ENCODE measurements at regions not wholly inside any gene's neighbourhood (a gene's known extent, or its start where the extent isn't known, plus 50 kb on each side); places are given as distances from the start of the nearest gene placed in this dataset.
"Not testable (repeated sequence)": the region's sequence is repeated elsewhere in the genome, so short reads cannot be mapped to it uniquely, and the experiment has no call there.

DNA sequence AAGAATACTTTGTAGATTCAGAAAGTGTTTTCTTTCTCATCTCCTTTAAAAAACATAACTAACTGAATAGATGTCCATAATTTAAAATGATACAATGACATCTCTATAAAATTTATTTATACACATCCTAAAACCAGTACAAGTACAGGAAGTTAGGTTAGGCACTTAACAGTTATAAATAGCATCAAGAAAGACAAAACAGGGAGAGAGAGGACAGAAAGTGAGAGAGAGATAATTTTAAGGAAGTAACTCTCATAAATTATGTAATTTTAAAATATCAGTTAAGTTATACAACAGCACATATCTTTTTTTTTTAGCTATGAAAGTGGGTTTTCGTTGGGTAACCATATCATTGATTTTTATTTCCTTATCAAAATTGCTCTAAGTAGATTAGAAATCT, 1068.6 kb downstream of the TAF11L14 start:
- DNase-seq (ENCODE audit: low read depth, low spot score): no peak

DNA sequence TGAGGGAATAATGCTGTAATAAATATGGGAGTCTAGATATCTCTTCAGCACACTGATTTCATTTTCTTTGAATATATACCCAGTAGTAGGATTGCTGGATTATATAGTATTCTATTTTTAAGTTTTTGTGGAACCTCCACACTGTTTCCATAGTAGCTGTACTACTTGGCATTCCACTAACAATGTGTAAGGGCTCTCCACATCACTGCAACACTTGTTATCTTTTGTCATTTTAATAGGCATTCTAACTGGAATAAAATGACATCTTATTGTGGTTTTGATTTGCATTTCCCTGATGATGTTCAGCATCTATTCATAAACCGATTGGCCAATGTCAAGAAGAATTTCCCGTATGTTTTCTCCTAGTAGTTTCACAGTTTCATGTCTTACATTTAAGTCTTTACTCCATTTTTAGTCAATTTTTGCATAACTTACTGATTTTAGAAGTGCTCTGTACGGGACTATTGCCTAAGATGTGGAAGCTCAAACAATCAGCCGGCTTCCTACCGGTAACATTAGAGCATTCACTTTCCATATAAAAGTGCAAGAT, 1078.8 kb downstream of the TAF11L14 start:
- DNase-seq (ENCODE audit: low read depth, low spot score): no peak

DNA sequence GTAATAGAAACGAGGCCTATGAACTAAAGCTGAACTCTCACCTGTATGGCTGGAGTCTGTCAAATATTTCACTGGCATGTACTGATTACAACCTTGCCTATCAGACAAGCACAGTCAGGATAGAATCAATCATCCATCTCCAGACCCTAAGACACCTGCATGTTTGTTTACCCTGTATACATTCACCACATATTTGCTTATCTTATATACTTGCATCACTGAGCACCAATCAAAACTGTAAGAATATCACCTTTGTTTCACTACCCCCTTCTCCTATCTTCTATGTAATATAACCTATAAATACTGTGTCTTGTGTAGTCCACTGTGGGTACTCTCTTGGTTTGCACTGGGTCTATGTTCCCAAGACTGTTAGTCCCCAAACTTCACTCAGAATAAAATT, 1085.7 kb downstream of the TAF11L14 start:
- no peak for DNase-seq (ENCODE audit: low read depth, low spot score)

DNA sequence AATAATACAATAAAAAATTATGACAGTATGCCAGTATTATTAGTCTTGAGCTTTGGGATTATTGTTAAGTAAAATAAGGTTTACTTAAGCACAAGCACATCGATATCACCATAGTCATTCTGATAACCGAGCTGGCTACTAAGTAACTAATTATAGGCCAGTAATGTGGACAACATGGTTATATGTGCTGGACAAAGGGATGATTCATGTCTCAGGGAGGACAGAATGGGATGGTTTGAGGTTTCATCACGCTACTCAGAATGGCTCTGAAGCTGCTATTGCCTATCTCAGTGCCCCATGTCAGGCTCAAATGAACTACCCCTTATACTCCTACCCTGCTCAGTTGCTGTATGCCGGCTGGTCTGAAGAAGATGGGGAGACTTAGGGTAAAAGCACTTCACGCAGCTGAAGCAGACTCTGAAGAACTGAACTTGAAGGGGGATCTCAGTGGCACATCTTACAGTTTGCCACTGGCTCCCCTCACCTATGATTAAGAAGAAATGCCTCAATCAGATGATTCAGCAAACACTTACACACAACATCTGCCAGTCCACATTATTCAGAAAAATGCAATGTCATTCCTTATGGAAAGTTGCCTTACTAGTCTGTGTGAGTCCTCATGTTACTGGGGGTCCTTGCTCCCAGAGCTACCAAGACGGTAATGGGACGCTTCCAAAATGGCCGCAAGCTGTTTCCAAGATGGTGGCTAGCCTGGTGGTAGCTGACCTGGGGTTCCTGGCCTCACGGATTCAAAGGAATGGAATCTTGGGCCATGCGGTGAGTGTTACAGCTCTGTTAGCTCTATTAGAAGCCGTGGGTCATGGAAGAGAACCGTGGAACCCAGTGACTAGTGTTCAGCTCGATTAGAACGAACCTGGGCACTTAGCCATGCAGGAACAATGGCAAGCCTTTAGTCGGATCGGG, 1098.6 kb downstream of the TAF11L14 start:
- DNase-seq (ENCODE audit: low read depth, low spot score): no peak

DNA sequence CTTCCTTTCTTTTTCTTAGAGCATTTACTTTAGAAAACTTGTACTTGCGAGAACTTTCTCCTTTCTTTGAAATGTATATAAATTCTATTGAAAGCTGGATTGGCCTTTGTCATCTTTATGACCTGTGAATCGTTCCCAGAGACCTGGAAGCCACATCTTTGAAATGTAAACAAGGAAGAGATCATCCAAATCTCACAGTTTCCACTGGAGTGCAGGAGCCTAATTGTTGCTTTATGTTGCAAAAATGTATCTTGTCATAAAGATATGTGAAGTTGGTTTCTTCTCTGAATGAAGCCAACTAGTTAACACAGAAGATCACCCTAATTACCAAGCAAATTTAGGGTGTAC, 1101.8 kb downstream of the TAF11L14 start:
- no peak for DNase-seq (ENCODE audit: low read depth, low spot score)

DNA sequence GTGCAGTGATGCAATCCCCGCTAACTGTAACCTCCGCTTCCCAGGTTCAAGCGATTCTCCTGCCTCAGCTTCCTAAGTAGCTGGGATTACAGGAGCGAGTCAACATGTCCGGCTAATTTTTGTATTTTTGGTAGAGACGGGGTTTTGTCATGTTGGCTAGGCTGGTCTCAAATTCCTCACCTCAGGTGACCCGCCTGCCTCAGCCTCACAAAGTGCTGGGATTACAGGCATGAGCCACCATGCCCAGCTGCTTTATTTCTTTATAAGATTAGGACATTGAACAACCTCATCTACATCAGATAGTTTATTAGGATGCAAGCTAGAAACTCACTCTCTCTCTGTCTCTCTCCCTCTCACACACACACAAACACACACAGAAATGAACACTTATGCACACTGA, 1102.5 kb downstream of the TAF11L14 start:
- not testable (repeated sequence) for DNase-seq (ENCODE audit: low read depth, low spot score)

DNA sequence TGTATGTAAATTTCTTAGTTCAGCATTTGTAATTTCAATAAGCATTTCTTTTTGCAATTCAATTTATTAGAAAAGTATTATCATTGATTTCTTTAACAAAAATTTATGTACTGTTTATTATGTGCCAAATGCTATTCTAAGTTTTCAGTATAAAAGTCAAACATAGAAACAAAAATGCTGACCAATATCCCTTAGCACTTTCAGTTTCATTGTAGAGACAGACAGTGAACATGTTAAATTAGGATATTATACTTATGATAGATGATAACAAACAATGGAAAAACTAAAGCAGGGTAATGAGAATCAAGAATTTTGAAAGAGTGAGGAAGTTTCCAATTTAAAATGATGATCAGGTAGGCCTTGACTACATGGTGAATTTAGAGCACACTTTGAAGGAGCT, 1106.0 kb downstream of the TAF11L14 start:
- DNase-seq (ENCODE audit: low read depth, low spot score): no peak

DNA sequence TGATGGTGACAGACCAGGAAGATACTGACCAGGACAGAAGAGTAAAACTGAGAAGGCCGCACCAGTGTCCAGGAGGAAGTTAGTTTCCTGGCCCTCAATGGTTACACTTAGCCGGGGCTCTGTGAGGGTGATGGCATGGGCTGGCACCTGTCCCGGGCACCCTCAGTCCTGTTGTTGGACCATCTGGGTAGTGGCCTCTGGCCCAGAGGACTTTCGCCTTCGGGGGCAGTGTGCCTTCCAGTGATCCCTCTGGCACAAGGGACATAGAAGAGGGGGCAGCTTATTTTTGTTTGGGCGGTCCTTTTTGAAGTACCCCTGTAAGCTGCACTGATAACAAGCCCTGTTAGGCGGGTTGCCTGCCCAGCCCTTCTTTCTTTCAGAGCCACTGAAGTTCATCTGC, 1108.6 kb downstream of the TAF11L14 start:
- DNase-seq (ENCODE audit: low read depth, low spot score): no peak

DNA sequence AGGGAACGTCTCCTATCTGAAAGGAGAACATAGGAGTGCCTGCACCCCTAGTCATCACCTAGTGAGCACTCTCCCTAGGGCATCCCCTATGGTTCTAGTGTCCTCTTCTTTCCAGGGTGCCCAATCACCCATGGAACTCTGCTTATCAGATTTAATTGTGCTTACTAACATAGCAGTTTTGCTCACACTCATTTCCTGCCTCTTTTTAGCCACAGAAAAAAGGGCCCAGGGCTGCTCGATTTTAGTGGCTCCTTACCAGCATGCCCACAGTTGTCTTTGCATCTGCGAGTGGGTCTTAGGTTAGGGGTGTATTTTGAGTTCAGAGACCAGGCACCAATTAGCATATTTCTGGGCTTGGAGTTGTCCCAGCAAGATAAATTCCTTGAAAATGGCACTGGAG, 1110.2 kb downstream of the TAF11L14 start:
- no peak for DNase-seq (ENCODE audit: low read depth, low spot score)

DNA sequence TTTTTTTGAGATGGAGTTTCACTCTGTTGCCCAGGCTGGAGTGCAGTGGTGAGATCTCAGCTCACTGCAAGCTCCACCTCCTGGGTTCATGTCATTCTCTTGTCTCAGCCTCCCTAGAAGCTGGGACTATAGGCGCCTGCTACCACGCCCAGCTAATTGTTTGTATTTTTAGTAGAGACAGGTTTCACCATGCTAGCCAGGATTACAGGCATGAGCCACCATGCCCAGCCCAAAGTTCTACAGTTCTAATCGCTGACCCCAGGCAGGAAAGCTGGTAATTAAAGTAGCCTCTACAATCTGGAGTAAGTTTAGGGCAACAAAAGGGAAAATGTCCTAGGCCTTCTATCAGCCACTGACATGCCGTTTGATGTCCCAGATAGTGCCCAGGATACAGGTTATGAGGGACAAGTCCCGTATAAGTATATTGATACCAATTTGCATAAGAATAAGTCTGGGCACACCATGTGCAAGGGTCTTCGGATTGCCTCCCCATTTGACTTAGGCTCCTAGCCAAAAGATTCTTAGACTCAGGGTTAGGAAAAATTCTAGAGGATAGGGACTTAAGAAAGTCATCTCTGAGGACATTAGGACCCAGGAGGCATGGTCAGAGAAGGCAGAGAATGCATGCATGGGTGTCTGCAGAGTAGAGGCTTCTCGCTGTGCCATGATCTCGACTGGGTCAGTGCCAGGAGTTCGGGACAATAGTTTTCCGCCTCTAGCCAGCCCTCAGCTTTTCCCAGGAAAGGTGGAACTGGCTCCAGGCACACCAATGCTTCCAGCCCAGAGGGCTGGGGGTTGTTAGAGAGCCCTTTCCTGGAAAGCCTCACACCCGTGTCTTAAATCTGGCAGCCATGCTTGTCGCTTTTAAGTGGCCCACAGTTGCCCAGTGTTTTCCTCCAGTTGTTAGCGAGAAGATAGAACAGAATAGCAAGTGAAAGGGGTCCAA, 1111.1 kb downstream of the TAF11L14 start:
- DNase-seq (ENCODE audit: low read depth, low spot score): no peak

DNA sequence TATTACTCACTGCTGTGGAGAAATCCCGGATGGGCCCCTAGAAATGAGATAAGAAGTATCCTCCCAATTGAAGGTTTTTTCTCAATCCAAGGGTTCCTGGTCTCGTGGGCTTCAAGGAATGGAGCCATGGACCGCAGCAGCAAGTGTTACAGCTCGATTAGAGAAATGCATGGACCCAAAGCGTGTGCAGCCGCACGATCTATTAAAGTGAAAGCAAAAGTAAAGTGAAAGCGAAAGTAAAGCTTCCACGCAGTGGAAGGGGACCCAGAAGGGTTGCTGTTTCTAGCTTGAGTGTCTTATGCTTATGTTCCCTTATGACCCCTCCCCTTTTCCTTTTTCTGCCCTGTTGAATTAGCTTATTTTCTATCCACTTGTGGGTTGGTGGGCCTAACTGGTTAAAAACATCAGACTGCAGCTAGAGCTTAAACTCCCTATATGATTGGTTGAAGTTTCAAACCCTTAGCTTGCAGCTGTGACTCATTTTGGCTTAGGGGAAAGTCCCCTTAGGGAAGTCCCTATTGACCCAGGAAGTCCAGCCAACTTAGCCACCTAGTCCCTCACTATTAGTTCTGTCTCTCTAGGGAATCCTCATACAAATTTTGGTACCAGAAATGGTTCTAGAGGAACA, 1111.8 kb downstream of the TAF11L14 start:
- DNase-seq (ENCODE audit: low read depth, low spot score): peak; percentile 5

DNA sequence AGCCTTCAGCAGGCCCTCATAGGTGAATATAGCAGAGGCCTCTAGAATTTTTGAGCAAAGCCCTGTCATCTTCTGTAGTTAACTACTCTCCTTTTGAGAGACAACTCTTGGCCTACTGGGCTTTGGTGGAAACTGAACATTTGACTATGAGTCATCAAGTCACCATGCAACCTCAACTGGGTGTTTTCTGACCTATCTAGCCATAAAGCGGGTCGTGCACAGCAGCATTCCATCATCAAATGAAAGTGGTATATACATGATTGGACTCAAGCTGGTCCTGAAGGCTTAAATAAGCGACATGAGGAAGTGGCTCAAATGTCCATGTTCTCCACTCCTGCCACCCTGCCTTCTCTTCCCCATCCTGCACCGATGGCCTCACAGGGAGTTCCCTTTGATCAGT, 1115.5 kb downstream of the TAF11L14 start:
- no peak for DNase-seq (ENCODE audit: low read depth, low spot score)

DNA sequence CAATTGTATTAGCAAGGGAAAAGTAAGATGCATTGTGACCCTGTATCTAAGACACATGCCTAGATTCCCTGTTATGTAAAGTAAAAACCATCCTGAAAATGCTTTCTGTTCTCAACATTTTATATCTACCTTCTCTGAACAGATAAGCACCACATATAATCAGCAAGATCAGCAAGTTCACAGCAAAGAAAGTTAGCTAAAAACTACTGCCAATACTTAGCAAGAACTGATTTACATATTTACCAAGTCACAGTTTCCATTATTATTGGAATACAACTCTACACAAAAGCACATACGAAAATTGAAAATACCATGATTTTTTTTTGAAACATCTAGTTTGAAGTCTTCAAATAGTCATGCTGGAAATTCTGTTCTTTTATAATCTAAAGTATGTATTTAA, 1118.1 kb downstream of the TAF11L14 start:
- DNase-seq (ENCODE audit: low read depth, low spot score): no peak

DNA sequence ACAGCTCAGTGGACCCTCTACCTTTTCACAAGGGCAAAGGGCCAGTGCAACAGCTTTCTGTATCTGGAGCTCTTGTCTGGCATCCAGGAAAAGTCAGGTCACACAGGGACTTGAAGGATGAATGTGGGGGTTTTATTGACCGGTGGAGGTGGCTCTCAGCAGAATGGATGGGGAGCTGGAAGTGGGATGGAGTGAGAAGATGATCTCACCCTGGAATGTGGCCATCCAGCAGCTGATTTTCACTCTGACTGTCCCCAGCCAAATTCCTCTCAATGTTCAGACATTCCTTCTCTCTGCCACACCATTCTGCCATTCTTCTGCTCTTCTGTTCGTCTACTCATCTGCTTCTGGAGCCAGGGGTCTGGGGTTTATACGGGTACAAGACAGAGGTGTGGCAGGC, 1119.9 kb downstream of the TAF11L14 start:
- no peak for DNase-seq (ENCODE audit: low read depth, low spot score)

DNA sequence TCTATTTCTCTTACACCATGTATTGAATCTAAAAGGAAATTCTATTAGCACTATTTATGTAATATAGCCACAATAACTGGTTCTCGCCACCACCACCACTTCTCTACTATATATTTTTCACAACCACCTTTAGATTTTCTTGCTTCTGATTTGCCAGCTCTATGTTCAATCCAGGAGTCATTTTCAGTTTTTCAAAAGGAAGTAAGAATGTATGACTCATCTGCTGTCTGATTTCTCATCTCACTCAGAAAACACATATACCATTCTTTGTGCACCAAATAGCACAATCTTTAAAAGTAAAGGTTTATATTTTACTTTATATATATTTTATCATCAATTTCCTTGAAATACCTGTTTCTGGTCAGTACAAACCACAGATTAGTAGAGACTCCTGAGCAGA, 1127.5 kb downstream of the TAF11L14 start:
- no peak for DNase-seq (ENCODE audit: low read depth, low spot score)

DNA sequence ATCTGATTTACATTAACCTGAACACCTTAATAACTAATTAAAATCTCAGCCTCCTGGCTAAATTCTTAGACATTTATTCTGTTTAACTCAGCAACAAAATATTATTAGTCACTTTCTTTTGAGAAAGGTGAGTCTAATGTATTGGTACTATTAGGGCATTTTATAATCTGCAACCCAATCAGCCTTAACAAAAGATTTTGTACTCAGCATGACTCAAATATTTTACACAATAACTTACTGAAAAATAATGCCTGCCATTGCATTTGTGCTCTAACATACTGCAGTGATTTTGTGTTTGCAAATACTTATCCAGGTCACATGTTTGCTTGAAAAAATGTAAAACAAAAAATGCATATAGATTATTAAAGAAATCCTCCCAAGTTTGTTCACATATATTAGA, 1129.9 kb downstream of the TAF11L14 start:
- DNase-seq (ENCODE audit: low read depth, low spot score): no peak

DNA sequence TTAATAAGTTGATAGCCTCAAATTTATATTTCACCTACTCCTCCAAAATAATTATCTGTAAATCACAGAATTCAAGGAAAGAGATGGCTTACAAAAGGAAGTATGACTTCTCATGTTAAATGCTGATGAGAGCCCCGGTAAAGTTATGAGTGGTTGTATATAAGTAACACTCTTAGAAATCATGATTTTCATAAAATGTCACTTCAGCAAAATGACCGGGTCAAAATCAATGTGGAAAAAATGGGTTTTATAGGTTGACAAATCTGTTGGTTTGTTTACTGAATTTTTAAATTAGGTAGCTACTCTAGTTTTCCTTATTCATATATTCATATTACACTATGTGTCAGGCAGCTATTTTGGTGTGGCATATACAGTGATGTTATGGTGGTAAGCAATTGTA, 1131.0 kb downstream of the TAF11L14 start:
- DNase-seq (ENCODE audit: low read depth, low spot score): no peak

DNA sequence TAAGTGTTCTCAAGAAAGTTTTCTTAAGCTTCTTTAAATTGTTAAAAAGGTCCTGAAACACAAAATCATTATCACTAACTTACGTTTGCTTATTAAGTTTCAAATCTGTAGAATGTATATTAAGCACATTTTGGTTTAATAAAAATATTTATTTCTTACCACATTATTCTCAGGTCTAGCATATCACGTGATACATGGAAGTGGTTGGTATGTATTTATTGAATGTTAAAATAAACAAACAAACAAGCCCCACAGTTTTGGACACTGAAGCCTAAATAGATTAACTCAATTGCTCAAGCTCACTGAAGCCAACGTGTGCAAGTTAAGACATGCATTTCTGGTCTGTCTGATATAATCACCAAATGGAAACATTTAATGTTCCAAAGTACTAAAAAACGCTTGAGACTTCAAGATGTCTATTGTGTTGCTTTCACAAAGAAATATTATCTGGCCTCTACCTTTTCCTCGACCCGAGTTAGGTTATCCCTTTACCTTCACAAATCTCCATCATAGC, 1136.9 kb downstream of the TAF11L14 start:
- no peak for DNase-seq (ENCODE audit: low read depth, low spot score)

DNA sequence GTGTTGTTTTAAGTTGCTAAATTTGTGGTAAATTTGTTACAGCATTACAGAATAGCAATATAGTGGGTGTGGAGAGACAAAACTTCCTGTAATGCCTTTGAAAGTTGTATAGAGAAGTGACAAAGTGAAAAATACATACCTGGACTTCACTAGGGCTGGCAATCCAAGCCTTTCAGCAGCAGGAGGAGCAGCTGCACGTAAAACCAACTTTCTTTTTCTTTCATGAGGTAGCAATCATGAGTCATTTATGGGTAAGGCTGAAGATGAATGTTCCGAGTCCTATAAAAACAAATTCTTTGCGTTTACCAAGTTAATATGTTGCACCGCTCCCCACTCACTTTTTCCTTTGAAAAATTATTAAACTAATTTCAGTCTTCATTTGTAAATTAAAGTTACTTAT, 1138.2 kb downstream of the TAF11L14 start:
- DNase-seq (ENCODE audit: low read depth, low spot score): no peak

DNA sequence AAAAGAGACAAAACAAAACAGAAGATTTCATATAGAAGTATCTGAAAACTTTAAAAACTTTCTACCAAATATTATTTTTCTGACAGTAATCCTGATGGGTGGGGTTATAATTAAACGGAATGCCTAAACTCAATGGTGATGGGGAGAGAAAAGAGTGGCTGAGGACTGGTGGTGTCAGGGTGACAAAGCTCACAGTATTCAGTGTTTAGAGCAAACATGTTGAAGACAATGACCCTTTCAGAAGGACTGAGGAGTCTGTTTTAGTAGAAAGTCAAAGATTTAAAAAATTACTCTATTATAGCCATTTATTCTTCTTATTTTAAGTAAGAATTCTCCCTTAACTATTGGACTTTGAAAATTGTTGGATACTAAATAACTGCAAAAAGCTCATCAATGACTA, 1144.0 kb downstream of the TAF11L14 start:
- DNase-seq (ENCODE audit: low read depth, low spot score): no peak

DNA sequence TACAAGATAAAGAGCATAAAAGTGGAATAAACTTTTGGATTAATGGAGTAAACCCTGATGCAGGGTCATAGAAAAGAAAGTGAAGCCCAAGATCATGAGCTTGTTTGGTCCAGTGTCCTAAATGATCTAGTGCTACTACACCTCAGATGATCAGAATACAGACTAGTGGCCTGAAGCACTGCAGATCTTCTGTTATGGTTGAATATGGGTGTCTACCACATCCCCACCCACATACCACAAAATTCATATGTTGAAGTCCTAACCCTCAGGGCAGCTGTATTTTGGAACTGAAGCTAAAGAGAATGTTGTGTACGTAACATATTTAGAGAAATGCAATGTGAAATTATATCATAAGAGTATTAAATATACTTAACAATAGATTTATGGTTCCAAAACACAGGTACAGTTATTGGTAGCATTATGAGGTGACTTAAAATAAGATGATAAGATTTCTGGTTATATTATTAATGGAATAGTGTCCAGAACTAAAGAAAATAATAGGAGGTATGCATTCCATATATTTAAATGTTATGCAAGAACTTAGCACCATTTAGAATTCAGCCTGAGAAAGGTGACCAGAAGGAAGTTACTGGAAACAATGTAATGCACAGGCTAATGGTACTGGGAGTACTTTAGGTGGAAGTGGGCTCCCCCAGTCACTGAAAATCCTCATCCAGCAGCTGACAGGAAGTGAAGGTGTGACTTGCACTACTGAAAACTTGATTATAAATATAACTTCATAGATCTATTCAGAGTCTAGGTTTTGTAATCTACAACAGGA, 1155.1 kb downstream of the TAF11L14 start:
- no peak for DNase-seq (ENCODE audit: low read depth, low spot score)
